EL (cell line): ENCODE measurements at regions not wholly inside any gene's neighbourhood (a gene's known extent, or its start where the extent isn't known, plus 50 kb on each side); places are given as distances from the start of the nearest gene placed in this dataset.
"Not testable (repeated sequence)": the region's sequence is repeated elsewhere in the genome, so short reads cannot be mapped to it uniquely, and the experiment has no call there.

Experiments used
- DNase-seq: peaks from one replicate; pipeline ENCODE4 v3.0.0-alpha.2; 2016

DNA sequence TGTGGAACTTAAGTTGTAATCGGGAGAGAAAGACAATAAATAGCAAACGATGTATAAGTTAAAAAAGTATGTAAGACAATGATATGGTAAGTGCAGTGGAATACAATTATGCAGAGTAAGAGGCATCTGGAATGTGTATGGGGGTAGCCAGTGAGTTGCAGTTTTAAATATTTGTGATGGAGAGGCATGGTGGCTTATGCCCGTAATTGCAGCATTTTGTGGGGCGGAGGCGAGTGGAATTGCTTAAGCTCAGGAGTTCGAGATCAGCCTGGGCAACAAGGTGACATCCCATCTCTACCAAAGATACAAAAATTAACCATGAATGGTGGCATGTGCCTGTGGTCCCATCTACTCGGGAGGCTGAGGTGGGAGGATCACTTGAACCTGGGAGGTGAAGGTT is 52.5 kb upstream of the WDFY3 start:
- no peak for DNase-seq

DNA sequence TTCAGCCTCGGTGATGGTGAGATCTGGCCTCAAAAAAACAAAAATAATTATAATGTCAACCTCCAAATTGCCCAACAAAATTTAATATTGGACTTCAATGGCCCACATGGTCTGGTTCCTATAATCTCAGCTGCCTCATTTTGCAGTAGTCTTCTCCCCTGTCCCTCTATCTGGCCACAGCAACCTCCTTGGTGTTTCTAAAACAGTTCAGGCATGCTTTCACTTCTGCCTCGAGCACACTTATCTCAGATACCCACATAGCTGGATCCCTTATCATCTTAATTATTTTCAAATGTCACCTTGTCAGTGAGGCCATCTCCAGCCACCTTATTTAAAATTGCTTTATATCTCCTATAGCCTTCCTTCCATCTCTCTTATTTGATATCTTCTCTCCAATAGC is 52.9 kb upstream of the WDFY3 start:
- DNase-seq = no peak

DNA sequence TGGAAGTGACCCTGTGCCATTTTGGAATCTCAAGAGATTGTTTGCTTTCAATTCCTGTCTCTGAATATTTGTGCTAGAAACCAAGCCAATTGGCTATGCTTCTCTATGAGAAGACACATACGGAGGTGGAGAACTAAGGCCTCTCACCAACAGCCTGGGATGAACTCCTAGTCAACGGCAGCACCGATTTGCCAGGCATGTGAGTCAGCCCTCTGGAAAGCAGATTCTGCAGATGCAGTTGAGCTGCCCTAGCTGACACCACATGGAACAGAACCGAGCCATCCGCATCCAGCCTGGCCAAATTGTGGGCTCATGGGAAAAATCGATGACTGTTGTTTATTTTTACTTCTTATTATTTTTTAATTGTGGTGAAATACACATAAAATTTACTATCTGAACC is 58.2 kb upstream of the WDFY3 start:
- no peak for DNase-seq

DNA sequence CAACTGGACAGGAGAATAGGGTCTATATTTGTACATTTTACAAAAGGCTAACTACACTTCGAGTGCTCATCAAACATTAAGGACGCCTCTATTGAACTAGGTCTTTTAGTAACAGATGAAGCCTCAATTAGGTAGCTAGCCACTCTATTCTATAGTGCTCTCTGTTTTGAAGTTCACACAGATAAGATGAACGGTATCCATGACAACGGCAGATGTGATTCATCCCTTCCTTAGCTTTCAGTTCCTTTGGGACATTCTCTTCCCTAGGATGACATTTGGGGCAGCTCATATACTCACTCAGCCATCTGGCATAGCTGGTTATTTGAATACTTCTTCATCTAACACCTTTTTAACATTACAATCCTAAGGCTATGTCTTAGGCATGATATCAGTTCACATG is 62.4 kb upstream of the WDFY3 start:
- DNase-seq = peak; percentile 39

DNA sequence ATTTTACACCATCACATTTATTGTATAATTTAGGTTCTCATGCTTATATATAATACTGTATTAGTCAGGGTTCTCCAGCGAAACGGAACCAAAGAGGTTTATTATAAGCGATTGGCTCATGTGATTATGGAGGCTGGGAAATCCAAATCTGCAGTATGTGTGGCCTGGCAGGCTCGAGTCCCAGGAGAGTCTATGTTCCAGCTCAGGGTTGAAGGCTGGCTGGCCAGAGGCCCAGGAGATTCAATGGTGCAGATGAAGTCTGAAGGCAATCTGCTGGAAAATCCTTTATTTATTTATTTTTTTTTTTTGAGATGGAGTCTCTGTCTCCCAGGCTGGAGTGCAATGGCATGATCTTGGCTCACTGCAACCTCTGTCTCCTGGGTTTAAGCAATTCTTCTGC is 63.0 kb upstream of the WDFY3 start:
- no peak for DNase-seq

DNA sequence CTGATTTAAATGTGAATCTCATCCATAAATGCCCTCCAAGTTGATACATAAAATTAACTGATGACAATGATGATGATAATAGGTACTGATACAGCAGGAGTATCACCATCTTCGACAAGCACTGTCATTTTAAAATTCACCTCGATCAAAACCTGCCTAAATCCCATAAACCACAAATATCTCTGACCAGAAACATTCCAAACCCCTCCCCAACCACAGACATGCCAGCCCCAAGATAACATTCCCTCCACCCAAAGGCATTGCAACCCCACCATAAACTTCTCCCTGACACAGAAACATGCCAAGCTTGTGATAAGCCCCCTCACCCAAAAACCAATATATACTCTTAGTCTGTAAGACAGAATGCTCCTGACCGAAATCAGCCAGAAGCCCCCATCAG is 63.7 kb upstream of the WDFY3 start:
- DNase-seq = no peak

DNA sequence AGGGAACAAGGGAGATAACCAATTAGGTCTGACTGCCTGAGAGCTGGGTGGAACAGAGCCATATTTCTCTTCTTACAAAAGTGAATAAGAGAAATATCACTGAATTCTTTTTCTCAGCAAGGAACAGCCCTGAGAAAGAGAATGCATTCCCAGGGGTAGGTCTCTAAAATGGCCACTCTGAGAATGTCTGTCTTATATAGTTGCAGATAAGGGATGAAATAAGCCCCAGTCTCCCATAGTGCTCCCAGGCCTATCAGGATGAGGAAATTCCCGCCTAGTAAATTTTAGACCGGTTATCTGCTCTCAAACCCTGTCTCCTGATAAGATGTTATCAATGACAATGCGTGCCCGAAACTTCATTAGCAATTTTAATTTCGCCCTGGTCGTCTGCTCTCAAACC is 67.3 kb upstream of the WDFY3 start:
- DNase-seq = not testable (repeated sequence)

DNA sequence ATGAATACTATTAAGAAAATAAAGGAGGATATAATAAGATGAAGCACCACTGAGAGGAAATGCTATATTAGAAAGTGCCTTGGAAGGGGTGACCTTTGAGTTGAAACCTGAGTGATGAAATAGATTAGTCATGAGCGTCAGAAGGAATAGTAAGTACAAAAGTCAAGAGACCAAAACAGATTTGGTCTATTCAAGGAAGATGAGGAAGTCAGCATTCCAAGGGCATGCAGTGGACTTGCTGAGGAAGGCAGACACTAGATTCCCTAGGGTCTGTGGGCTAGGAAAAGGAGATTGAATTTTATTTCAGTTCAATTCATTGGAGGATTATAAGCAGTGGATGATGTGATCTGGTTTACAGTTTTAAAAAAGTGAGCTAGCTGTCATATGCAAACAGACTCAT is 73.0 kb upstream of the WDFY3 start:
- peak; percentile 56 for DNase-seq

DNA sequence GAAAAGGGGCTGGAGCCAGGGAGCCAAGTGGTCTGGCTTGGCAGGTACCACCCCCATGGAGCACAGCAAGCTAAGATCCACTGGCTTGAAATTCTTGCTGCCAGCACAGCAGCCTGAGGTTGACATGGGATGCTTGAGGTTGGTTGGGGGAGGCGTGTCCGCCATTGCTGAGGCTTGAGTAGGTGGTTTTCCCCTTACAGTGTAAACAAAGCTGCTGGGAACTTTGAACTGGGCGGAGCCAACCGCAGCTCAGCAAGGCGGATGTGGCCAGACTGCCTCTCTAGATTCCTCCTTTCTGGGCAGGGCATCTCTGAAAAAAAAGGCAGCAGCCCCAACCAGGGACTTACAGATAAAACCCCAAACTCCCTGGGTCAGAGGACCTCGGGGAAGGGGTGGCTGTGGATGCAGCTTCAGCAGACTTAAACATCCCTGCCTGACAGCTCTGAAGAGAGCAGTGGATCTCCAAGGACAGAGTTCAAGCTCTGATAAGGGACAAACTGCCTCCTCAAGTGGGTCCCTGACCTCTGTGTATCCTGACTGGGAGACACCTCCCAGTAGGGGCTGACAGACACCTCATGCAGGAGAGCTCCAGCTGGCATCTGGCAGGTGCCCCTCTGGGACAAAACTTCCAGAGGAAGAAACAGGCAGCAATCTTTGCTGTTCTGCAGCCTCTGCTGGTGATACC is 77.5 kb upstream of the WDFY3 start:
- DNase-seq = not testable (repeated sequence)

DNA sequence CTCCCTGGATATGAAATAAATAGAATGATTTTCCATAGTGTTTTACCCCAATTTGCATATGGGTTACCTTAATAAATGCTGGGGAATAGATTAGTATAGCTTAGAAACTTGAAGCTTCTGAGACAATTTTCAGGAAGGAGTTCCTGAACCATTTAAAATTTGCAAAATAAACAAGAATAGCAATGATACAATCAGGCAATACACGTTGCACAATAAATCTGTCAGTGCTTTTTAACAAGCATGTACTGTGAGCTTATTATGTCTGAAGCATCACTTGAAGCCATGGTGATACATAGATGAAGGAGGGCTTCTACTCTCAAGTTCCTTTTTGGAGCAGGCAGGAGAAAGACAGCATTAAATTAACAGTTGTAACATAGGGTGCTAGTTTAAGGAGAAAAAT is 84.2 kb upstream of the WDFY3 start:
- no peak for DNase-seq

DNA sequence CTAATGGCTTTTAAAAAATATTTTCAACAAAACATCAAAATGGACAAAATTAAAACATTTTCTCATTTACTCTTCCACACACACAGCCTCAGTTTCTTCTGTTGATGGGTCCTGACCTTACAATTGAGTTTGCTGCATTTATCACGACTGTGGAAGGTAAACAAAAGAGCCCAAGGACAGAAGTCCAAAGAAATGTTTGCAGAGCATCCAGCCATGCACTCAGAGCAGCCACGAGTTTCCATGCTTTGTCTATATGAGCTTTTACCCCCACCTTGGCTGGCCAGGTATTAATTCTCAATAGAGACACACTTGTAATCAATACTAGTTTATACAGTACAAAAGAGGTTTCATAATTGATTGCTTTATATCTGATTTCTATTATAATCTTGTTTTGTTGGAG is 85.0 kb upstream of the WDFY3 start:
- DNase-seq = no peak

DNA sequence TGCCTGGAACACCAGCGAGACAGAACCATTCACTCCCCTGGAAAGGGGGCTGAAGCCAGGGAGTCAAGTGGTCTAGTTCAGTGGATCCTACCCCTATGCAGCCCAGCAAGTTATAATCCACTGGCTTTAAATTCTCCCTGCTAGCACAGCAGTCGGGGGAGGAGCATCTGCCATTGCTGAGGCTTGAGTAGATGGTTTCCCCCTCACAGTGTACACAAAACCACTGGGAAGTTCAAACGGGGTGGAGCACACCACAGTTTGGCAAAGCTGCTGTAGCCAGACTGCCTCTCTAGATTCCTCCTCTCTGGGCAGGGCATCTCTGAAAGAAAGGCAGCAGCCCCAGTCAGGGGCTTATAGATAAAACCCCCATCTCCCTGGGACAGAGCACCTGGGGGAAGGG is 88.4 kb upstream of the WDFY3 start:
- not testable (repeated sequence) for DNase-seq

DNA sequence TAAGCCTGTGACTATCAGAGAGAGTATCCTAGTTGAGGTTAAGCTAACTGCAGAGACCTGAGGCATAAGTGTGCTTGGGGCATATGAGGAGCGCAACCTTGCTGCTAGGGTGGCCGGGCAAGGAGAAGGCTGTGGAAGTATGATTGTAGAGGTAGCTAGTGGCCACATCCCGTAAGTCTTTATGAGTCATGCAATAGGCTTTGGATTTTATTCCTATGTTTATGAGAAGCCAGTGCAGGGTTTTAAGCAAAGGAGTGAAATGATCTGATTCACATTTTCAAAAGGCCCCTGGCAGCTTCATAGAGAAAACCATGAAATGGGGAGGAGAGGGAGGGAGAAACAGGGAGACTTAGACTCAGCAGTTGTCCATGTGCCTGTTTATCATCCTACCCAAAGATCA is 92.1 kb upstream of the WDFY3 start:
- peak; percentile 34 for DNase-seq

DNA sequence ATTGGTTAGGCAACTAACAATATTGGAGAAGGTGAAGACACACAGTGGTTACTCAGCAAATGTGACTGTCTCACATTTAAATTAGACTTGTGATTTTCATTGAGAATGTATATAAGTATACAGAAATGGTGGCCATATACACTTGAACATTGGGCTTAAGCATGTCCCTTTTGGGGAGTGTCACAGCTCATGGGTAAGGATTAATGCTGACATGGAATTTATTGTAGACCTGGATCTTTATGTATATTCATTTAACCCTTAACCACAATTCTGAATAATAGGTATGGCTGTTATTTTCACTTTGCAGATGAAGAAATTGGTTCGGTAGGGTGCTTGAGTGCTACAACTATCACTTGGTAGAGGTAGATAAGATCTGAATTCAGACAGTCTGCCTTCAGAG is 95.5 kb upstream of the WDFY3 start:
- no peak for DNase-seq

DNA sequence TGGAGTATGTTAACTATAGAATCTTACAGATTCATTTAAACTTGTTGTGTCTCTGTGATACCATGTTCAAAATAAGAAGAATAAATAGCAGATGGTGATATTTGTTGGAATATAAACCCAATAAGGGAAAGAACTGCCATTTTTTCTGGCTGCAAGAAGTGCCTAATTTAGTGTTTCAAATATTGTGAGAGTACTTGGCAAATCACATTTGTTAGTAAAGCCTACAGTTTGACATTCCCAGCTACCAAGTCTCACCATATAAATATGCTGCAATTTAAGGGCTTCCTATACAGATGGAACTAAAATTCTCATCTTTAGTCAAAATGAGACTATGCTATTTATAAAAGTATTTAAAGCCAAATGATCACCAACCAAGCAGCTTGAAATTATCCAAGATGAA is 96.0 kb upstream of the WDFY3 start:
- DNase-seq = no peak

DNA sequence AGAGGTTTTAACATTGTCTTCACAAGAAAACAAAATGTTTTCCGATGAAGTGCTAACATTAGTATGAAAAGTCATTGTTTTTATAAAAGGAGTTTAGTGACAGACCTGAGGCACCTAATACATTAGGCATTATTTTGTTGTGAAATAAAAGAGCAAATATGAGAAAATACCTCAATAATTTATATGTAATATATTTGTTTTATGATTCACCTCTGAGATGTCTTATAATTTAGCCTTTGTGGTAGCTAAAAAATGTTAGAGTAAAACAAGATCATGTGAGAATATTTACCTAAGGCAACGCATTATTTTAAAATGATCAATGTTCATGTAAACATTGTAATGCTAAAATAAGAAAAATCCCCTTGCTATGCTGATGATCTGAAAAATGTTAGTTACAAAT is 100.9 kb upstream of the WDFY3 start:
- peak; percentile 11 for DNase-seq

DNA sequence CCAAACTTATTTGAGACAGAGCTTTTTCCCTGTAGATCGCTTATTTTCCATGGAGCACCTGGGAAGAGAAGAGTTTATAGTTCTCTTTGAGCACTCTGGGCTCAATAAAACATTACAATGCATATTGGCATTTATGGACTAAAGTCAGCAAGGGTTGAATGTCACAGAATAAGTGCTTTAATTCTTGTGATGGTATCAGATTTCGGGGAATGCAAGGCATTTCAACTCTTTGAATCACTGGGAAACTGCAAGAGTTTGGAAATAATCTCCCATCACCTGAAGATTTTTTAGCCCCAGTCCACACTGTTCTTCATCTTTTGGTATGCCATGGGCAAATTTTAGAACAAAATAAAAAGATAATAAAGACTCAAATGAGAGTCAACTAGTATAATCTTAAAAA is 111.5 kb upstream of the WDFY3 start:
- no peak for DNase-seq

DNA sequence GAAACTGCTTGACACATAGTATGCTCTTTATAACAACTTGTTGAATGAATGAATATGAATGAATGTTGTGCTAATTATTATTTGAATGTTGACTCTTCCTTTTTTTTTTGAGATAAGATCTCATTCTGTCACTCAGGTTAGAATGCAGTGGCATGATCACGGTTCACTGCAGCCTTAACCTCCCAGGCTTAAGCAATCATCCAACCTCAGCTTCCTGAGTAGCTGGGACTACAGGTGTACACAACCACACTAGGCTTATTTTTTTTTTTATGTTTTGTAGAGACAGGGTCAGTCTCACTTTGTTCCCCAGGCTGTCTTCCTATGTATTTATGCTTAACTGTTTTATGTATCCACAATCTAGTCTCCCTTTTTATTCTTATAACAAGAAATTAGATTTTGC is 114.7 kb upstream of the WDFY3 start:
- DNase-seq = no peak

DNA sequence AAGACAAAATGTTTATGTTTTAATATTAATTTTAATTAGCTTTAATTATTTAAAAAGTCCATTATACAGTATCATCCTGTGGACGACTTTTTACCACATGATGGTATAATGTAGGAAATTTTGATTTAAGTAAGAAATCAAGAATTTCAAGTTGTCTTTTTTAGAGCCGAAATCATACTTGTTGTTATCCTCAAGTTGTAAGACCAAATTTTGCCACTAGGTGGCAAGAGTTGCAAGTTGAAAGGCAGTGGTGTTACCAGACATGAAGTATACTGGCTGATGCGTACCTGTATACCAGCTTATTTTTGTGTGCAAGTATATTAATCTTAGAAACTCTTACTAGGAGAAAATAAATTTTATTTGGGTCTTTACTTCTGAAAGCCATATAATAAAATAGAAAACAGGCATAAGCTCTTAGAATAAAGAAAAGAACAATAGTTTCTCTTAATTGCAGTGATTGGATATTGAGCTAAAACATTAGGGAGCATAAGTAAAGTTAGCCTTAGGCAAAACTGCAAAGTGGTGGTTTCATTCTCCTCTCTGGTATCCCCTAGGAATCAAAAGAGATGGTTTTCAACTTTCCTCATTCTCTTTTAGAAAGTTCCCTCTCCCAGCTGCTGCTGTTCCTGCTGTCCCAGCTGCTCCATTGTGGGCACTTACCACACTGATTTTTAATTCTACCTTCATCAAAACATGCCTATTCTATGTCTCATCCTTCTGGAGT is 118.0 kb upstream of the WDFY3 start:
- peak; percentile 64 for DNase-seq

DNA sequence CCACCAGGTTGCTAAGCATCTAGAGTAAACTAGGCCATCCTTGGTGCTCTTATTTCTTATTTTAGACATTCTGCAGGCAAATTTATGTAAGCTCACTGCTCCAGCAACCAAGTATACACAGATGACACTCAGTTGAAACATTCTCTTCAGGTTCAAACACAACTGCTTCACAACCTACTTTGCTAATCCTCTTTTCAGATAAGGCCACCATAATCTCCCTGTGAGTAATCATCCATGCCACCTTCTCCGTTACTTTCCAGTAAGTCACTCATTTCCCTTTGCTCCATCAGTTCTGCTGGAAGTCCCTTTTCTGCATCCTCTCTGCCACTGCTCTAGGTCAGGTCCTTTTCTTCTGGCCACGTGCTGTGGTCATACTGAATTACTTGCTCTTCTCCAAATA is 120.2 kb upstream of the WDFY3 start:
- no peak for DNase-seq

DNA sequence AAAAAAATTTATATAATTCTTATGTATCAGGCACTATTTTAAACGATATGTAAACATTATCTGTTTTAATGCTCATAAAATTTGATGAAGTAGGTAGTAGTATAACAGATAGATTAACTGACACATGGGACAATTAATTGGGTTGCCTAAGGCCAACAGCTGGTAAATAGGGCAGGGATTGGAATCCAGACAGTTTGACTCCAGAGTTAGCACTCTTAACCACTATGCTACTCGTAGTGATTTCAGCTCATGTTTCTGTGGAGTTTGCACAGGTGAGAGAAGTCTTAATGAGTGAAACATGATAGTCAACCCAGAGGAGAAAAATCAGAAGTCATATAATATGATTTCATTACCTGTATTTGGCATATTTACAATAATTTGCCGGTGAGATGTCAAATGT is 126.0 kb upstream of the WDFY3 start:
- DNase-seq = no peak

DNA sequence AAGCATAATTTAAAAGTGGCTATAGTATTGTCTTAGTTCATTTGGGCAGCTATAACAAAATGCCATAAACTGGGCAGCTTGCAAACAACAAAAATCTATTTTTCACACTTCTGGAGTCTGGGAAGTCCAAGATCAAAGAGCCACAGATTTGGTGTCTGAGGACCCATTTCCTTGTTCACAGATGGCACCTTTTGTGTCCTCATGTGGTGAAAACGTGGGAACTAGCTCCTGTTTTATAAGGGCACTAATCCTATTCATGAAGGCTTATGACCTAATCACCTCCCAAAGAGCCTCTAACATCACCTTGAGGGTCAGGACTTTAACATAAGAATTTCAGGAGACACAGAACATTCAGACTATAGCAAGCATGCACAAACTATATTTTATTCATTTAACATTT is 126.5 kb upstream of the WDFY3 start:
- no peak for DNase-seq

DNA sequence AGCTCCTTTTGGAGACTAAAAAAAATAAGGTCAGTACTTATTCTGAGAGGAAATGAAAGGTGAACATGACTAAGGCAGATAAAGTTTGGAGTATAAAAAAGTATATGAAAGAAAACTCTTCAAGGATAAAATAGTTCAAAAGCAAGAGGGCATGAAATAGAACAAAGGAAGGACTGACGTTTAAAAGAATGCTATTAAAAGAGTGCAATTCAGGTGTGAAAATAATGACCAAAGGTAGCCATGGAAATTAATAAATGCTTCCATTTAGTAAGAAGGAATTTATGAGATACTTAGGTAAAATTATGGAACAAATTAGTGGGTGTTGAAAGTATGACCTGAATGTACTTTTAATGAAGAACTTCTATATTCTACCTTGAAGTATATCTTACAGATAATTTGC is 128.2 kb upstream of the WDFY3 start:
- DNase-seq = no peak

DNA sequence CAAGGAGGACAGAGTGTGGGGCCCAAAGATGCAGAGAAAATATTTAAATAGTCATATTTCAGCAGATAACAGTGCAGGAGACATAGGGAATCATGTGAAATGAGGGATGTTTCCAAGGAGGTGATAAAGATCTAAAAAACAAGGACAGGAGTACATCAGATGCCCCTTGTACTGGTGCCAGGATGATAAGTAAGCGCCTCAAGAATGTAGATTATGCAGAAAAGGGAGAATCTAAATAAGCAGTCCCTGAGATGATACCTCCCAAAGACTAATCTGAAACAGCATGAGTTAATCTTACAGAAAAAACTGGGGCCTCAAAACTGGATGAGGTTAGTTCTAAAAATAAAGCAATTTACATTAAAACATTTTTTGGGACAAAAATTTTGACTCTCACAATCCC is 136.1 kb upstream of the WDFY3 start:
- DNase-seq = peak; percentile 85

DNA sequence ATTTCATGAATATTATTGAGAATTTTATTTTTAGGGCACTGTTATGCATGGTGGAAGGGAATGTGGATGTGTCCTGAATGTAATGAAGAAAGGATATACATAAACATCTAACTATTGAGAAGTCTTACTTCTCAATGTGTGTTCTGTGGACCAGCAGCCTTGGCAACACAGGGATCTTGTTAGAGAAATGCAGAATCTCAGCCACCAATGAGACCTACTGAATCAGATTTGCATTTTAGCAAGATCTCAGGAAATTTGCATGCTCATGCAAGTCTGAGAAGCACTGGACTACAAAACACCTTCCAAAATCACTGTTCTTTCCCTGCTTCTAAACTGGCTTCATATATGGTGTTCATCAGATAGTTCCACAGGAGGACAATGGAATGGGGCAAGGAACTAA is 139.7 kb upstream of the WDFY3 start:
- no peak for DNase-seq
